B cell (primary cell): ENCODE measurements at regions not wholly inside any gene's neighbourhood (a gene's known extent, or its start where the extent isn't known, plus 50 kb on each side); places are given as distances from the start of the nearest gene placed in this dataset.

Experiments
- ATAC-seq: fragments of 200-7000 bp; cut with Tn5 transposase; one replicate; pipeline ENCODE4 v1.10.0; 2021; ENCODE audit warnings: low read depth, mild to moderate bottlenecking, moderate number of reproducible peaks, moderate library complexity
- CTCF ChIA-PET: fragments of 350-600 bp; sonication (Branson Sonifier 250); formaldehyde crosslinking; loops from one replicate; lab custom pipeline; 2021; ENCODE audit warnings: antibody characterized with exemption, inconsistent platforms; lab: Charles Lee
- POLR2A ChIA-PET: fragments of 350-600 bp; sonication (Branson Sonifier 250); formaldehyde crosslinking; loops from one replicate; lab custom pipeline; 2021; ENCODE audit warnings: antibody characterized with exemption; lab: Charles Lee
- DNase-seq: peaks from one replicate; pipeline ENCODE4 v3.0.0; 2013
- H2AFZ ChIP-seq: 2 replicates; pipeline ENCODE4 v1.6.1; 2012; ENCODE audit warnings: mild to moderate bottlenecking, low read depth, low read length; ENCODE audit not compliant: insufficient read depth, poor library complexity, severe bottlenecking
- H3K27ac ChIP-seq, 2 donors: 1 replicate in 1 of 2; 2 replicates in 1 of 2; pipeline ENCODE4 v1.5.1; 2012 to 2013; ENCODE audit warnings: low read length in 2 of 2, mild to moderate bottlenecking in 2 of 2, moderate library complexity in 1 of 2
- H3K27me3 ChIP-seq, 4 experiments: fragments of 200-600 bp in 1 of 4; sonication (generic) in 1 of 4; replicated peaks in 1 of 4; 1 replicate in 2 of 4; 2 replicates in 2 of 4; pipeline versions ENCODE4 v1.6.1 to v1.7.0; 2013 to 2016; ENCODE audit warnings: low read length in 3 of 4, mild to moderate bottlenecking in 2 of 4, mixed read lengths in 1 of 4, moderate library complexity in 1 of 4; ENCODE audit not compliant: insufficient read depth in 4 of 4, control insufficient read depth in 3 of 4; ENCODE audit errors: control extremely low read depth in 1 of 4
- H3K36me3 ChIP-seq, 2 experiments: replicated peaks in 1 of 2; 1 replicate in 1 of 2; 2 replicates in 1 of 2; pipeline versions ENCODE4 v1.6.1 to v1.7.1; 2013; ENCODE audit warnings: low read length in 1 of 2; ENCODE audit not compliant: insufficient read depth in 2 of 2, control insufficient read depth in 1 of 2; ENCODE audit errors: control extremely low read depth in 1 of 2, extremely low read depth in 1 of 2
- H3K4me1 ChIP-seq, 2 donors: fragments of 200-600 bp in 1 of 2; sonication (generic) in 1 of 2; 1 replicate in 1 of 2; 2 replicates in 1 of 2; pipeline versions ENCODE4 v1.5.1 to v1.6.1; 2013 to 2017; ENCODE audit warnings: low read length in 2 of 2; ENCODE audit not compliant: control insufficient read depth in 2 of 2, insufficient read depth in 2 of 2
- H3K4me2 ChIP-seq: replicated peaks from 2 replicates; pipeline ENCODE3; 2012; ENCODE audit warnings: mild to moderate bottlenecking, low read depth, low read length; ENCODE audit not compliant: poor library complexity, severe bottlenecking
- H3K4me3 ChIP-seq, 5 experiments: fragments of 200-600 bp in 1 of 5; sonication (generic) in 1 of 5; 1 replicate in 3 of 5; 2 replicates in 2 of 5; pipeline versions ENCODE4 v1.5.1 to v1.7.0; 2011 to 2016; ENCODE audit warnings: low read length in 4 of 5, mild to moderate bottlenecking in 4 of 5, low read depth in 2 of 5, control low read depth in 1 of 5, moderate library complexity in 1 of 5; ENCODE audit not compliant: insufficient read depth in 1 of 5; ENCODE audit errors: control extremely low read depth in 1 of 5, extremely low read depth in 1 of 5
- H3K79me2 ChIP-seq: fragments of 200-600 bp; sonication (generic); one replicate; pipeline ENCODE4 v1.6.0; 2016; ENCODE audit warnings: low read length; ENCODE audit not compliant: control insufficient read depth, insufficient read depth
- H3K9ac ChIP-seq: fragments of 200-600 bp; sonication (generic); 2 replicates; pipeline ENCODE4 v1.6.1; 2017; ENCODE audit warnings: mild to moderate bottlenecking, low read length, moderate library complexity
- H3K9me3 ChIP-seq, 3 donors: one replicate each; pipeline versions ENCODE4 v1.6.1 to v1.7.1; 2013; ENCODE audit warnings: low read length in 2 of 3; ENCODE audit not compliant: control insufficient read depth in 2 of 3, insufficient read depth in 1 of 3; ENCODE audit errors: control extremely low read depth in 1 of 3
- H4K20me1 ChIP-seq: 2 replicates; pipeline ENCODE4 v1.6.0; 2012; ENCODE audit warnings: mild to moderate bottlenecking, low read length; ENCODE audit not compliant: insufficient read depth, control insufficient read depth, poor library complexity, severe bottlenecking
- H3K27ac Mint-ChIP-seq: one replicate; pipeline ENCODE4 v1.8.0; 2021; ENCODE audit warnings: mixed read lengths
- H3K27me3 Mint-ChIP-seq: one replicate; pipeline ENCODE4 v1.8.0; 2021; ENCODE audit warnings: mixed read lengths
- H3K4me1 Mint-ChIP-seq: one replicate; pipeline ENCODE4 v1.8.0; 2021; ENCODE audit warnings: mixed read lengths
- H3K4me3 Mint-ChIP-seq: one replicate; pipeline ENCODE4 v1.8.0; 2021; ENCODE audit warnings: mixed read lengths
- H3K9me3 Mint-ChIP-seq: one replicate; pipeline ENCODE4 v1.8.0; 2022; ENCODE audit warnings: mixed read lengths; ENCODE audit not compliant: insufficient read depth
- EZH2 ChIP-seq: IDR thresholded peaks from 2 replicates; pipeline ENCODE4 v1.6.1; 2012; ENCODE audit warnings: borderline replicate concordance, low read depth, mild to moderate bottlenecking, moderate library complexity, low read length; ENCODE audit not compliant: insufficient read depth, poor library complexity, severe bottlenecking
- WGBS: methylation state at CpG from one replicate; pipeline ENCODE4 v1.1.5; 2013; ENCODE audit warnings: missing lambda C conversion rate; ENCODE audit not compliant: insufficient coverage; 5-methylcytosine and 5-hydroxymethylcytosine counted together
- intact Hi-C: fragments of 100-400 bp; cut with micrococcal nuclease; formaldehyde crosslinking; loops from one replicate; pipeline ENCODE4 v1.10.0; 2022
- TF ChIP-seq, protein P1 (sequence below): fragments of 200-600 bp; IDR thresholded peaks from one replicate; pipeline ENCODE4 v1.8.0; 2022; ENCODE audit warnings: antibody characterized with exemption, mild to moderate bottlenecking

DNA sequence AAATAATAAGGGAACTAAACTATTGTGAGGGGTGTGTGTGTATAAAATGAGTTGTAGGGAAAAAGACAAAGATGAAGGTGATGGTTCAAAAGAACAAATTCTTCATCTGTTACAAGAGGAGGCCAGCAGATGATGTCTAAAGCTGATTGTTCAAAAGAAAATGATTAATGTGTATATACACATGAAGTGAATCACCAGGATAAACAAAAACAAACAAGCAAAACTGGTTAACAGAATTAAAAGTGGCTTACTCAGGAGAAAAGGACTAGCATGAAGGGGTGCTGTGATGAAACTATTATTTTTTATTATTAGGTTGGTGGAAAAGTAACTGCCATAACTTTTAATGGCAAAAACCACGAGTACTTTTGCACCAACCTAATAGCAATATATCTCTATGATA is 348.4 kb downstream of the BCL11B start:
- Histone ChIP-seq H3K4me3 (no peak overlapping the region), H3K79me2 (no peaks in the 10 kb centered on the region), H3K27ac (no peak overlapping the region), H4K20me1 (no peaks in the 10 kb centered on the region), H3K9ac (no peak overlapping the region), H3K9me3 (peaks cover 0 to 44% (median 3%) of the 10 kb centered on the region in 3 donors), H3K36me3 (no peaks in the 10 kb centered on the region), H3K4me1 (no peaks in the 10 kb centered on the region), H3K27me3 (no peaks in the 10 kb centered on the region), H3K4me2 (no peak overlapping the region), H2AFZ (no peak overlapping the region)
- ChIA-PET CTCF (no interaction called here), POLR2A (no interaction called here)
- H3K27me3 Mint-ChIP-seq, result no peaks in the 10 kb centered on the region
- no peak overlapping the region for H3K4me3 Mint-ChIP-seq
- no peak overlapping the region for H3K27ac Mint-ChIP-seq
- no peak for ATAC-seq
- peaks cover 4% of the 10 kb centered on the region for H3K9me3 Mint-ChIP-seq
- DNase-seq, result no peak
- no CpG with 5 or more reads among the region's 1 CpG for WGBS
- H3K4me1 Mint-ChIP-seq, result no peaks in the 10 kb centered on the region
- TF ChIP-seq, protein P1, sequence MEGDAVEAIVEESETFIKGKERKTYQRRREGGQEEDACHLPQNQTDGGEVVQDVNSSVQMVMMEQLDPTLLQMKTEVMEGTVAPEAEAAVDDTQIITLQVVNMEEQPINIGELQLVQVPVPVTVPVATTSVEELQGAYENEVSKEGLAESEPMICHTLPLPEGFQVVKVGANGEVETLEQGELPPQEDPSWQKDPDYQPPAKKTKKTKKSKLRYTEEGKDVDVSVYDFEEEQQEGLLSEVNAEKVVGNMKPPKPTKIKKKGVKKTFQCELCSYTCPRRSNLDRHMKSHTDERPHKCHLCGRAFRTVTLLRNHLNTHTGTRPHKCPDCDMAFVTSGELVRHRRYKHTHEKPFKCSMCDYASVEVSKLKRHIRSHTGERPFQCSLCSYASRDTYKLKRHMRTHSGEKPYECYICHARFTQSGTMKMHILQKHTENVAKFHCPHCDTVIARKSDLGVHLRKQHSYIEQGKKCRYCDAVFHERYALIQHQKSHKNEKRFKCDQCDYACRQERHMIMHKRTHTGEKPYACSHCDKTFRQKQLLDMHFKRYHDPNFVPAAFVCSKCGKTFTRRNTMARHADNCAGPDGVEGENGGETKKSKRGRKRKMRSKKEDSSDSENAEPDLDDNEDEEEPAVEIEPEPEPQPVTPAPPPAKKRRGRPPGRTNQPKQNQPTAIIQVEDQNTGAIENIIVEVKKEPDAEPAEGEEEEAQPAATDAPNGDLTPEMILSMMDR, result no peak
- TF ChIP-seq EZH2, result no peak
- intact Hi-C loops, result no loop called here

DNA sequence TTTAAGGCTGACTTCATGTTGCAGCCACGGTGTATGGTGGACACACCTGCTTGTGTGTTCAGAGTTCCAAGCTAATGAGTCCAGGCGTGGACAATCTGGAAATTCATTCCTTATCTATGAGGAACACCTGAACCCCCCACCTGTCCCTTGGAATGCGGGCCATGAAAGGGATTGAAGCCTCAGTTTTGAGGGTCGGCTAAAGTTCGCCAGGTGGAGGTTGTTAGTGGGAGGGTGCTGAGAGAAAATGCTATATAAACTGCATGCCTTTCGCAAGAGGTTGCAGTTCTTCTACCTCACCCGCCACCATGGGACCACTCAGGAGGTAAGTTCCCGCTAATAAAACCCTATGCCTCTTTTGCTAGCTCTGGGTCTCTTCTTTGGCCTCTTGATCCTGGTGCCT is 348.0 kb downstream of the BCL11B start:
- H3K9me3 Mint-ChIP-seq, result peaks cover 4% of the 10 kb centered on the region
- H3K4me2 ChIP-seq, result no peak overlapping the region
- WGBS, result 93% methylated on average over 4 of the region's 8 CpGs
- H3K36me3 ChIP-seq, result no peaks in the 10 kb centered on the region
- ATAC-seq, result no peak
- H3K79me2 ChIP-seq, result no peaks in the 10 kb centered on the region
- H3K27ac Mint-ChIP-seq, result no peak overlapping the region
- H3K9me3 ChIP-seq, result peaks cover 0 to 41% (median 3%) of the 10 kb centered on the region in 3 donors
- H4K20me1 ChIP-seq, result no peaks in the 10 kb centered on the region
- intact Hi-C loops, result no loop called here
- TF ChIP-seq, protein P1, result no peak
- no peak for TF ChIP-seq EZH2
- no peak overlapping the region for H2AFZ ChIP-seq
- no peak overlapping the region for H3K4me3 ChIP-seq
- no peak overlapping the region for H3K4me3 Mint-ChIP-seq
- ChIA-PET POLR2A (no interaction called here), CTCF (no interaction called here)
- H3K27me3 Mint-ChIP-seq, result no peaks in the 10 kb centered on the region
- no peaks in the 10 kb centered on the region for H3K4me1 Mint-ChIP-seq
- H3K9ac ChIP-seq, result no peak overlapping the region
- DNase-seq, result no peak
- no peaks in the 10 kb centered on the region for H3K27me3 ChIP-seq
- H3K4me1 ChIP-seq, result no peaks in the 10 kb centered on the region
- H3K27ac ChIP-seq, result no peak overlapping the region
